EH (cell line): ENCODE measurements at regions not wholly inside any gene's neighbourhood (a gene's known extent, or its start where the extent isn't known, plus 50 kb on each side); places are given as distances from the start of the nearest gene placed in this dataset.
"Not testable (repeated sequence)": the region's sequence is repeated elsewhere in the genome, so short reads cannot be mapped to it uniquely, and the experiment has no call there.

ENCODE experiments used
- DNase-seq: peaks from one replicate; pipeline ENCODE4 v3.0.0-alpha.2; 2015; ENCODE audit warnings: low read depth

DNA sequence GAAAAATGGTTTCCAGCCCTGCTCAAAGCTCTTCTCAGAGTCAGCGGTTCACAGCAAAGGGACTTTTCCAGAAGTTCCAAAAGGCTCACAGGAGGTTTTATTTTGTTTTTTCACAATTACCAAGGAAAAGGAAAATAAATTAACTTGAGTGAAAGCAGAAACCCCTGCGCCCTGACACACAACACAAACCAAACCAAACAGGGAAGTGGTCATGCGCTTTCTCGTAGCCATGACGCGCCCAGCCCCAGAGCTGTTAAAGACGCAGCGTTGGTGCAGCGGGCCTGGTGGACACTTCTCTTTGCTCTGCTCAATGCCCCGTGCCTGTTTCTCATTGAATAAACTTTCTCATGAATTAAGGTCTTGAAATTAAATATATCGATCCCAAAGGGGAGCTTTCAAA is 134.4 kb upstream of the LYZL2 start:
- no peak for DNase-seq

GRCh38 chr10:30762620-30763019 is 133.1 kb upstream of the LYZL2 start:
- DNase-seq = no peak

GRCh38 chr10:30759423-30759822 is 129.9 kb upstream of the LYZL2 start:
- peak; percentile 67 for DNase-seq

GRCh38 chr10:30758338-30758737 is 128.8 kb upstream of the LYZL2 start:
- peak; percentile 54 for DNase-seq

- no peak for DNase-seq
Measured at GRCh38 chr10:30756896-30757295, 127.3 kb upstream of the LYZL2 start.

DNA sequence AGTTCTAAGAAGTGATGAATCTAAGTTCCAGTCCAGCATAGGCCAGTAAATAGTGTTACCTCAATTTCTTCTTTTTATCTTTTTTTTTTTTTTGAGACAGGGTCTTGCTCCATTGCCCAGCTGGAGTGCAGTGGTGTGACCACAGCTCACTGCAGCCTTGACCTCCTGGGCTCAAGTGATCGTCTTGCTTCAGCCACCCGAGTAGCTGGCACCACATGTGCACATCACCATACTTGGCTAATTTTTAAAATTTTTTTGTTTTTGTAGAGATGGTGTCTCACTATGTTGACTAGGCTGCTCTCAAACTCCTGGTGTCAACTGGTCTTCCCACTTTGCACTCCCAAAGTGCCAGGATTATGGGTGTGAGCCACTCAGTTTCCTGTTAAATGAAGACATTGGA is 126.6 kb upstream of the LYZL2 start:
- DNase-seq = no peak

DNA sequence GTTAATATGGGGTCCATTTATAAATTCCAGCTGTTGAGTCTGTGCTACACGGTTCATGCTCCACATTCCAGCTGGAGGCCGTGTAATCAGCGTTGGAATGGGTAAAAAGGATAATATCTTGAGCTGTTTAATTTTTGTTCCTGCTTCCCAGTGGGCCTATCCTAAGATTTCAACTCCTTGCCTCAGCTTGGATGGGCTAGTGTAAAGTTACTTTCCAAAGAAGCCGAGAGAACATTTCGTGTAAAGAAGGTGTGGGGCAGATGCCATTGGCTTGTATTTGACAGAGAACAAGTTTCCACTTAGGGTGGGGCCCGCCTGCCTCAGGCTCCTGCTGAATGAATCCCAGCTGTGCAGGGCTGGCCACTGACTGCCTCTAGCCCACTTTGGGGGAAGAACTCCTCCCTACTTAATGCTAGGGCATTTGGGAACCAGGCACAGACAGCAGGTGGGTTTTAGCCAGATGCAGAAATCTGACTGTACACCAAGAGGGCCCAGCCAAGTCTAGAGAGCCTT is 125.9 kb upstream of the LYZL2 start:
- peak; percentile 42 for DNase-seq

DNA sequence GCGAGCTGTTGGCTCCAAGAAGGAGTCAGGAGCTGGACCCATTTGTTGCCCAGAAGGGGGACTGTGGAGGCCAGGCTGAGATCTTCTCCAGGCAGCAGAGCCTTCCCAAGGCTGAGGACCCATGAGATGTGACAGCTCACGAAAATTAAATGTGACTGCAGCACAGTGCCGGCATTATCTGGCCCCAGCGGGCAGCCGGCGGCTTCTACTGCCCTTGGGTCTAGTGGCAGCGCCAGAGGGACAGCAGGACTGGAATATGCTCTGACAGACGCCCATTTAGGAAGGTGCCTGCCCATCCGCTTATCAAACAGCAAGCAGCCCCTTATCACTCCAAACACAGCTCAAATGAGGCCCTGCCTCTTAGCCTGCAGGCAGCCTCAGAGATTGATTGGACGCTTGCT is 122.9 kb upstream of the LYZL2 start:
- no peak for DNase-seq

DNA sequence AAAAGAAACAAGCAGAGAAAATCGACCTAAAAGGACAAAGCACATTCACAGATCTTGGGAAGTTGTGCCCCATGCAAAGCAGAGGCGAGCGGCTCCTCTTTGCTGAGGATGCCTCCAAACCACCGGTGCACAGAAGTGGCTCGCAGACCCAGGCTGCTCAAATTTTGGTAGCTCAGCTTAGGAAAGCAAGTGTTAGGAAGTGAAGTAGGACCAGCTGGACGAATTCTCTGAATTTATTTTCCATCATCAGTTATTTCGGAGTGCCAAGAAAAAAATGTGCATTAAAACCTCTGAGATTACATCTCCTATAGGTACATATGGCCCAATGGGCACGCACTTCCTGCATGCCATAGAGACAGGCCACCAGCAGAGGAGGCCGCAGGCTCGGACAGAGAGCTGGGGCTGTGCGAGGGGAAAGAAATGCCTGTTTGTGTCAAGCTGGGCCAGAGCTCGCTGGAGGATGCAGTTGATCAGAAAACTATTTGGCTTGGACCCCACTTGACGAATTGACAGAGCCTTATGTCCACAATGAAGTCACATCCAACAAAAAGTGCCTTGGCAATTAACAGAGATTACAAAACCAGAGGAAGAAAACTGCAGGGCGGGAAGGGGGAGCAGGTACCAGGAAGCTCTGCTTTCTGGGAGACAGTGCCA is 122.3 kb upstream of the LYZL2 start:
- DNase-seq = peak; percentile 67

- DNase-seq = no peak
Measured at GRCh38 chr10:30750971-30751677, 121.6 kb upstream of the LYZL2 start.

DNA sequence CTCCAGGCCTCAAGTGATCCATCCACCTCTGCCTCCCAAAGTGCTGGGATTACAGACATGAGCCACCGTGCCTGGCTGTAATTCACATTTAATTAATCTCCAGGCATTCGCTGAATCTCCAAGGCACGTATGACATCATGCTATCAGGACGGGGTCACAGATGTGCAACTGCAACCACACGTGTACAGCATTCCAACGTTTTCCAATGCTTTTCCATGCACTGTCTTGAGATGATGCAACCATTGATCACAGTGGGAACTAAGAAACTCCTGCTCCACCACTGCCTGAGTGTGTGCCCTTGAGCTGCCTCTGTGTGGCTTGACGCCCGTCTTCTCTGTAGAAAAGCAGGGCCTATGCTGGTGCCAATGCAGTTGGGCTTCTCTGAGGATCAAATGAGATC is 119.8 kb upstream of the LYZL2 start:
- DNase-seq = peak; percentile 65

- DNase-seq = no peak
Measured at GRCh38 chr10:30748152-30748973, 118.8 kb upstream of the LYZL2 start.

GRCh38 chr10:30747633-30748032 is 118.1 kb upstream of the LYZL2 start:
- DNase-seq = peak; percentile 72

- DNase-seq = no peak
Measured at GRCh38 chr10:30745953-30746352, 116.4 kb upstream of the LYZL2 start.

DNA sequence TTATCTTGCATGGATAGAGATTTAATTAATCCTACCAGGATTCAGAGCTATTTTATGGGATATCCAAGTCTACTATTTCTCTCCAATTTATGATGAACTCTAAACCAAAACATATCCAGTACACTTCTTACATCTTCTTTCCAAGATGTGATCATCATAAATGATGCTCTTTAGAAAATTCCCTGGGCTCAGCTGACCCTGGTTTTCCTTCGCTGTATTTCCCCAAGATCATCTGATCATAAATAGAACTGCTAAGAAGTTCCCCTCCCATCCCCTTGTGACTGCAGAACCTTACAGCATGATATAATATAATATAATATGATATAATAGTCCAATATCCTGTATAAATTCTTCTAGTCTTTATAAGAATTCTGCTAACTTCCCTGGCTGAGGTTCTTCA is 114.6 kb upstream of the LYZL2 start:
- no peak for DNase-seq

DNA sequence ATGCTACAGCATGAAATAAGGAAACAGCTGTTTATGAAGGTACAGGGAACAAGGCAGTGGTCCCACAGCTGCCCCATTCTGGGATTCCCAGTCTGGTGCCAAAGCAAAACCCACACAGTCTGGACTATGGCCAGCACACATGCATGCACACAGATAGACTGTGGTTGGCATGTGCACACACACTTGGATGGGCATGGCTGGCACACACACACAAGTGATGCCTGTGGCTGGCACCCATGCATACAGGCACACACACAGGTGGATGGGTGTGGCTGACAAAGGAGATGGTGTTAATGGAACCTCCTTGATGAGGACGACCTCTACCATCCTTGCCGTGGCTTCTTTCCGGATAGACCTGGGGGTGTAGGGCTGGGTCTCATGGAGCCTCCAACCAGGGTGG is 114.0 kb upstream of the LYZL2 start:
- no peak for DNase-seq

DNA sequence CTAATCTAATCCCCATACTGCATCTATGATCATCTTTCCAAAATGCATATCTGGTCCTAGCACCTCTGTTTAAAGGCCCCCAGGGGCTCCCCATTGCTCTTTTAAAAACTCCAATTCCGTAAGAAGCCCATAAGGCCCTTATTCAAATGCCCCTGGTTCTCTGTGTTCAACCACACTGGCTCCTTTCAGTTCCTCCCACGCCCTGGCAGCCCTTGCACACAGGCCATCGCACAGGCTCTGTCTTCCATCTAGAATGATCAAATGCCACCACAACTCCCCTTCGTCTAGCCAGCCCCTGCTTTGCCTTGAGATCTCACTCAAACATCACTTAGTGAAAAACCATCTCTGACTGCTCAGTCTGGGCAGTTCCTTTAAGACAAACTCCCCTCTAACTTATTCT is 112.9 kb upstream of the LYZL2 start:
- no peak for DNase-seq

- DNase-seq = not testable (repeated sequence)
Measured at GRCh38 chr10:30740774-30741173, 111.2 kb upstream of the LYZL2 start.

GRCh38 chr10:30738416-30738815 is 108.9 kb upstream of the LYZL2 start:
- DNase-seq = no peak

DNA sequence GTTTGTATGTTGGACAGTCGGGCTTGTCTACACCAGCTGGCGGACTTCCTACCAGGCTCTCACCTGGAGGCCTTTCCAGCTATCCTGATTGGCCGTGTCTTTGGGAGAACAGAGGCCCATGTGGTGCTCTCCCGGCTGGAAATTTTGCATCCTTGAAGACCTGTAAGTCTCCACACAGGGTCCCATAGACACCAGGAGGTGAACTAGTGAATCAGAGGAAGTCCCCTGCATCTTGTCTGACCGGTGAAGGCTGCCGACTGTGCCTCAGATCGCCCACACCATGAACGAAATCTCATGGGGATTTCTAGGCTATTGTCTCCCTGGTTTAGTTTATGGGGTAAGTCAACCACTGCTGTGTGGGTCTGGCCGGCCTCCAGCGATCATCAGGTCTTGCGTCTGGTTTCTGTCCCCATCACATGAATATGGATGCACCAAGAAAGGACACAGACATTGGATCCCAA is 108.4 kb upstream of the LYZL2 start:
- DNase-seq = no peak

DNA sequence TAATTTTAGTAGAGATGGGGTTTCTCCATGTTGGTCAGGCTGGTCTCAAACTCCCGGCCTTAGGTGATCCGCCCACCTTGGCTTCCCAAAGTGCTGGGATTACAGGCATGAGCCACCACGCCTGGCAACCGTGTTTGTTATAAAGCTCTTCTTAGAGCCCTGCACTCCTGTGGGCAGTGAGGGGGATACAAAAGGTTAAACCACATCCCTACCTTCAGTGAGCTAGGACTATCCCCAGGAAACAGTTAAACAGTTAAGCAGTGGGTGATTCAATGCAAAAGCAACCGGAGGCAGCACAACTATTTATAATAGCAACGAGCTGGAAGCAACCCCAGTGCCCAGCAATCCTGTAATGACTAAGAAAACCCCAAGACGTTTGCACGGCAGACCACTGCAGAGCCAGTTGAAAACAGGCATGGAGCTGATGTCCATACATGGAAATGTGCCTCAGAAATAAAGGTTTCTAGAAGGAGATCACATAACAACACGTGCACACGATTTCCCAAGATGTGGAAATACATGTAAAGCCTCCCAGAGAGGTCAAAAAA is 107.2 kb upstream of the LYZL2 start:
- DNase-seq = peak; percentile 100

DNA sequence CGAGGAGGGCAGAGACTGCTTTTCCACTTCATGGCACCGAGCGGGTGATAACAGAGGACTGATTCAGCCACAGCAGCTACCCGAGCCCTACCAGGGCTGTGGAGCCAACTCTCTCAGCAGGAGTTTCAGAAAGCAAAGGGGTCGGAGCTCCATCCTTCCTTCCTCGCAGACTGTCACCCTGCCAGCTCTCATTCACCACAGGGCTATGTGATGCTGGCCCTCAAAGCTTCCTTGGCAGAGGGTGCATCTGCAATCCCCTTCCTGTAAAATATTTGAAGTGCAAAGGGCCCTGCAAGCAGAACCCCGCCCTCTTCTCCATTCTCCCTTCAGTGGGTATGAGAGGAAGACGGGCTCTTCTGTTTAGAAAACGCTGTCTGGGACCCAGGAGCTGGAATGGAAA is 105.3 kb upstream of the LYZL2 start:
- no peak for DNase-seq
